Epithelial cell of prostate (primary cell): ENCODE measurements at regions not wholly inside any gene's neighbourhood (a gene's known extent, or its start where the extent isn't known, plus 50 kb on each side); places are given as distances from the start of the nearest gene placed in this dataset.
"Not testable (repeated sequence)": the region's sequence is repeated elsewhere in the genome, so short reads cannot be mapped to it uniquely, and the experiment has no call there.

Source experiments
- DNase-seq: peaks from one replicate; pipeline ENCODE4 v3.0.0-alpha.2; 2011; ENCODE audit warnings: low read depth, low spot score
- H3K27ac ChIP-seq: fragments of 450-650 bp; 2 replicates; pipeline ENCODE4 v1.5.1; 2017; ENCODE audit warnings: mild to moderate bottlenecking

GRCh38 chr2:147177071-147177857, 667.6 kb upstream of the ACVR2A start:
- peak; percentile 73 for DNase-seq
- H3K27ac ChIP-seq, result peak overlapping the region; percentile 11

- no peak overlapping the region for H3K27ac ChIP-seq
- no peak for DNase-seq
Measured at GRCh38 chr2:147174824-147175254, 670.0 kb upstream of the ACVR2A start.

DNA sequence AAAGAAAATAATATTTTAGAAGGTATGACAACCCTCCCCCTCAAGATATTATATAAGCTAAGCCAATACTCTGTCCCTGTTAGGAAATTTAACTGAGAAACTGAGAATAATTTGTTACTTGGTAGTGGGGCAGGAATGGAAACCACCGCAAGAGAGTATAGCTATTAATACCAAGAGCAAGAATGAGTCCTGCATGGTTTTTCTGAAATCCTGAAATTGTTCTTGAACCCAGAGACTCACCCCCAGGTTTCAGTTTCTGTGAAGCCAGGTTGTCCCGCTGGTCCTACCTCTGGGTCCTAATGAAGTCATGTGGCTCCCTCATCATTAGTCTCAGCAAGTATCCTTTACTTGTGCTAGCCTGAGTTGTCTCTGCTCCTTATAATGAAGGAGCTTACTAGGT, 671.0 kb upstream of the ACVR2A start:
- no peak overlapping the region for H3K27ac ChIP-seq
- no peak for DNase-seq

- peak overlapping the region; percentile 58 for H3K27ac ChIP-seq
- DNase-seq, result no peak
Measured at GRCh38 chr2:147173189-147173581, 671.6 kb upstream of the ACVR2A start.

DNA sequence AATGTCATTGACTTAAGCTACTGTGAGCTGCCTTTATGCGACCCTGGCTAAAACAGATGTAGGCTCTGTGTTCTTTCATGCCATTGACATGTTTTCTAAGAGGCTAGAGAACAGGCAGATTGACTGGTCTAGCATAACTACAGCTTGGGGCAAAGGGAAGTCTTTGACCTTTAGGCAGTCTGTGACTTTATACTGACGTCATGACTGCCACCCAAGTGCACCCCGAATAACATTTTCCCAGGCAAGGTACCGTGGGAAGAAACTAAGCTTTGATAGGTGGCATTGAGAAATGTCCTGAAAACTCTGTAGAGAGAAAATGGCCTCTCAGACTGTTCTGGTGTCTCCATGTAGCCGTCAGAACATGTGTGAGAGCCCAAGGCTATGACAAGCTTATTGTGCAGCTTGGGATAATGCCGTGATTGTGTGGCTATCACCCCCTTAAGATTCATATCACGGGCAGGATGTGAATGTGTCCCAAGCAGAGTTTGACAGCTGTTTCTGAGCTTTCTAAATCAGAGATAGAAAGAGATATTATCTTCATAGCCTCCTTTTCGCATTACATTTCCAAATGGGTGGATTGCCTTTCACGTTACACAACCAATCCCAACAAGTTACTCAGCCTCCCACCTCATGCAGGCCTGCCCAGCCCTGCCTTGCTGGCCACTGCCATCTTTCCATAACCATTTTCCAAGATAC, 672.2 kb upstream of the ACVR2A start:
- peak overlapping the region; percentile 58 for H3K27ac ChIP-seq
- DNase-seq, result no peak

GRCh38 chr2:147171941-147172340, 672.9 kb upstream of the ACVR2A start:
- peak overlapping the region; percentile 58 for H3K27ac ChIP-seq
- no peak for DNase-seq

DNA sequence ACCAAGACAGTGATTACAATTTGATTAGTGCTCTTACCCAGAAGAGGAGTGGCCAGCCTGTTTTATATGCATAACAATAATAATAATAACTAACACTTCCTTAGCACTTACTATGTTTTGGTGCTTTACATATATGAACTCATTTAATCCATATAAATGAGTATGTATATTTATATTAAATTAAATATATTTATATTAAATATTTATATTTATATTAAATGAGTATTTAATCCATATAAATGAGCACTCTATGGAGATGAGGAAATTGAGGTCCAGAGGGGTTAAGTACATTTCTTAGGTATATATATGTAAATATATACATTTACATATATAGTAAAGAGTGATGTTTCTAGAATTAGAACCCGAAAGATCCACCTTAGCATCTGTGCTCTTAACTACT, 673.9 kb upstream of the ACVR2A start:
- no peak for DNase-seq
- no peak overlapping the region for H3K27ac ChIP-seq

DNA sequence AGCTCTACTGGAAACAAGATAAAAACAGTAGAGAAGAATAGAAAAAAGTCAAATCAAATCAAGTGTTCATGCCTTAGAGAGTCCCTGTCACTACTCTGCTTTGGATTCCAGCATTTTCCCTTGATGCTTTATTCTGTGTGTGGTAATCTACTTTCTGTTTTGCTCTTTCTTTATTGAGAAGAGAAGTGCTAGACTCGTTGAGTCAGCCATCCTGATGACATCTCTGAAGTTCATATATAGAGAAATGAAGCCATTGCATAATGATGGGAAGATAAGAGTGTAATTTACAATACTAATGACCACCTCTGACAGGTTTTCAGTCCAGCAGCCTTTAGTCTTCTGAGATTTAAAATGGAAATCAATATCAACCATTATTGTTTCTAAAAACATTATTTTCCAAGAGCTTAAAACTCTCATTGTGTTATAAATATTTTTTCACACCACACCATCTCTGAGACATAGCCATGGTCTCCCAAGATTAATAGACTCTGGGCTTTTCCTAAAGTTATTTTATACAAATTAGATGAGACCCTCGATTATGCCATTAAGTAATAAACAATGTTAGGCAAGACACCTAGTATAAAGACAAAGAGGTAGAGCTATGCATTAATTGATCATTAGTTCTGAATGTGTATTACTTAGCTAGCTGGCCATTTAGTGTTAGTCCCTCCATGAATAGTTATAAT, 679.0 kb upstream of the ACVR2A start:
- no peak for DNase-seq
- no peak overlapping the region for H3K27ac ChIP-seq

DNA sequence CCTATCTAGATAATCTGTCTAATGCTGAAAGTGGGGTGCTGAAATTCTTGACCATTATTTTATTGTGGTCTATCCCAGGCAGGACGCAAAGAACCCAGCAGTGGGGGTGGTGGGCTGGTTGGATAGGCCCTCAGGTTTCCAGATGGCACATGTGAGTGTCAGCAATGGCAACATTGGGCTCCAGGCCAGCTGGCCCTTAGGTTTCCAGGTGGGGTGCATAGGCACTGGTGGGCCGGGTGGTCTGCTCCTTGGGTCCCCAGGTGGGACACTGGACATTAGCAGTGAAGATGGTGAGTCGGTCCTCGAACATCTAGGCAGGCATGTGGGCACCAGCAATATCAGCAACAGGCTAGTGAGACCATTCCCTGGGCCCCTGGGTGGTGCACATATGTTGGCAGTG, 680.3 kb upstream of the ACVR2A start:
- H3K27ac ChIP-seq, result no peak overlapping the region
- no peak for DNase-seq

- no peak for DNase-seq
Measured at GRCh38 chr2:147161746-147162145, 683.1 kb upstream of the ACVR2A start.

GRCh38 chr2:147156970-147157369, 687.9 kb upstream of the ACVR2A start:
- no peak for DNase-seq
- no peak overlapping the region for H3K27ac ChIP-seq

More at GRCh38 chr2:147161746-147162145, 683.1 kb upstream of the ACVR2A start:
- H3K27ac ChIP-seq, result no peak overlapping the region

GRCh38 chr2:147150241-147150635, 694.6 kb upstream of the ACVR2A start:
- DNase-seq, result no peak
- H3K27ac ChIP-seq, result no peak overlapping the region

DNA sequence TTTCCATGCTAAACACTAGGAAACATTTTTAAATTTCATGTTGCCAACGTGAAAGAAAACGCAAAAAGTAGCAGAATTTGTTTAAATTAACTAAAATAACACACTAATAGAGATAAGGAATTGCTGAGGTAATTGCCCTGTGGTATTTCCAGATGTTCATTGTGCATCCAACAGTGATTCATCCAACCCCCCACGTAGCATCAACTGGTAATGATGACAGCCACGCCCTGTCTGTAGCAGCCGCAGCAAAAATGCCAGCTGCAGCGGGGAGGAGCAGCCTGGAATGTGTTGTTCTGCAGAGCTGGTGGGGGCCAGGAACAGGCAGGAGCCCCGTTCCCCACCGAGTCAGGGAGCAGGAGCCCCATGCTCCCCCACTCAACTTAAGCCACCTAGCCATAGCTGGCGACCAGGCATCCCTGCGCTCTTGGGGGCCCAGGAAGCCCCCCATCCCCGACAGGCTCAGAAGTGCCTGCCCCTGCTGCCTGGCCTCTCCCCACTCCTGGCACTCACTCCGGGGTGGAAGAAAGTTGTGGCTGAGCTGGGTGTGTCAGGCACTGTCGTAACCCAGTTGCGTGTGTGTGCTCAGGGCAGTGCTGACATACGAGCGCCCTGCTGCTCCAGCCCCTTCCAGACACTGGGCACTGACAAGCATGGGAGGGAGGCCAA, 695.1 kb upstream of the ACVR2A start:
- H3K27ac ChIP-seq, result no peak overlapping the region
- DNase-seq, result no peak

GRCh38 chr2:147147802-147148201, 697.0 kb upstream of the ACVR2A start:
- no peak overlapping the region for H3K27ac ChIP-seq

GRCh38 chr2:147141930-147142329, 702.9 kb upstream of the ACVR2A start:
- no peak for DNase-seq
- H3K27ac ChIP-seq, result no peak overlapping the region

More at GRCh38 chr2:147147802-147148201, 697.0 kb upstream of the ACVR2A start:
- no peak for DNase-seq

DNA sequence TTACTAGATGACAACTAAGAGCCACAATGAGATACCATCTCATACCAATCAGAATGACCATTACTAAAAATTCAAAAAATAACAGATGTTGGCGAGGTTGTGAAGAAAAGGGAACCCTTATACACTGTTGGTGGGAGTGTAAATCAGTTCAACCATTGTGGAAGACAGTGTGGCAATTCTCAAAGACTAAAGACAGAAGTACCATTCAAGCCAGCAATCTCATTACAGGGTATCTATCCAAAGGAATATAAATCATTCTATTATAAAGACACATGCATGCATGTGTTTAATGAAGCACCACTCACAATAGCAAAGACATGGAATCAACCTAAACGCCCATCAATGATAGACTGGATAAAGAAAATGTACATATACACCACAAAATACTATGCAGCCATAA, 705.1 kb upstream of the ACVR2A start:
- not testable (repeated sequence) for DNase-seq

GRCh38 chr2:147137711-147138110, 707.1 kb upstream of the ACVR2A start:
- no peak overlapping the region for H3K27ac ChIP-seq
- DNase-seq, result no peak

More for the DNA sequence above, 705.1 kb upstream of the ACVR2A start:
- not testable (repeated sequence) for H3K27ac ChIP-seq

GRCh38 chr2:147135376-147135775, 709.5 kb upstream of the ACVR2A start:
- H3K27ac ChIP-seq, result no peak overlapping the region
- DNase-seq, result no peak

DNA sequence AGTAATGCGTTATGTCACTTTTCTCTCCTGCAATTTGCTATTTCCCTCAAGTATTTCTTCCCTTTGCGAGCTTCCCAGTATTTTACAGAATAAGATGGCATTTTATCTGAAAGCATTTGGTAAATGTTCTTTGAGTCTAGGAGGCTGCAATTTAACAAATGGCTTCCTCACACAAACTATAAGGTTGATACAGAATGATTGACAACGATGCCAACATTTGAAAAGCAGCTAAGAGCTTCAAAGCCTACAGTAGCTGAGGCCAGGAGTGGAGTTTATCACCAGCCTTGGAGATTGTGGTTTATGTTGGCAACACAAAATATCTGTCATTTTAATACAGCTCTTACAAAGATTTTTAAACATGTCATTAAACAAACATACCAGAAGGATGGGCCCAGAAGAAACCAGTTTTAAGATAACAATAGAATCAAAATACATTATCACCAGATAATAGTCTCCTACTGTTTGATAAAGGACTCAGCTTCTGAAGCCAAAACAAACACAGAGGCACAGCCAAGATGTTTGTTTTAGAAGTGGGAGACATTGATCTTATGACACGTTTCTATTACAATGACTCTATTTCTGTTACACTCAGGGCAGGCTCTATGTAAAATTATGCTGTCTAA, 711.4 kb upstream of the ACVR2A start:
- no peak for DNase-seq
- no peak overlapping the region for H3K27ac ChIP-seq

- H3K27ac ChIP-seq, result no peak overlapping the region
- no peak for DNase-seq
Measured at GRCh38 chr2:147125145-147125544, 719.7 kb upstream of the ACVR2A start.
